Breast epithelium (tissue), 3 donors: ENCODE measurements at regions not wholly inside any gene's neighbourhood (a gene's known extent, or its start where the extent isn't known, plus 50 kb on each side); places are given as distances from the start of the nearest gene placed in this dataset.

Experiments used
- POLR2A ChIP-seq: fragments of 450-650 bp; IDR thresholded peaks from one replicate; pipeline ENCODE4 v1.6.1; 2016; ENCODE audit warnings: antibody characterized with exemption, mild to moderate bottlenecking, moderate library complexity
- TF ChIP-seq, protein P1 (sequence below), 3 donors: fragments of 450-650 bp; IDR thresholded peaks; one replicate each; pipeline ENCODE4 v1.5.1; 2016 to 2017; ENCODE audit warnings: antibody characterized with exemption in 3 of 3, mild to moderate bottlenecking in 3 of 3, moderate library complexity in 3 of 3

DNA sequence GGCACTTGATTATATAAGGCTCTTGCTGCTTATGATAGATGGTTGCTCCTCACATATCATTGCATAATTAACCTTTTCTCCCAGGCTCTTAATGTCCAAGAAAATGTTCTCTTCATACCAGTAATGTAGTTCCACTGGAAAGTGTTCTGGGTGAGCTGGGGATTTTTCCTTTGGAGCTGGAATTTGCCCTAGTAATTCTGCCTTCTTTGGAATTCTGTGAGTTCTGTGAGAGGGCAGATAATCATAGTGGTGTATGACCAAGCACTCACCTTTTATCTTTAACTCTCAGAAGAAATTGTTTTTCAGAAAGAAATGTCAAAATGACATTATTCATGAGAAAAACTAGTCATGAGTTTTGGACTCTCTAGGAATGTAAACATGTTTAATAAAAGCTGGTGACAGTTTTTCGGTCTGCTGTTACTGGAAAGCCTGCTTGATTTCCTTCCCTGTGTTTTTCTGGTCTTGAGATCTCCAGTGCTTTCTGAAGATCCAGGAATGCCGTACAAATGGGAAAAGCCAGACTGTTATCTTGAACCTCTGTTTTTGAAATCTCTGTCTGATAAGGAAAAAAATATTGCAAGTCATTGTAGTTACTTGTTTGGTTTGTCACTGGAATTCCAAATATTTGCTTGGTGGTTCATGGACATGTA is 148.3 kb upstream of the PRPS1L1 start:
- TF ChIP-seq, protein P1, sequence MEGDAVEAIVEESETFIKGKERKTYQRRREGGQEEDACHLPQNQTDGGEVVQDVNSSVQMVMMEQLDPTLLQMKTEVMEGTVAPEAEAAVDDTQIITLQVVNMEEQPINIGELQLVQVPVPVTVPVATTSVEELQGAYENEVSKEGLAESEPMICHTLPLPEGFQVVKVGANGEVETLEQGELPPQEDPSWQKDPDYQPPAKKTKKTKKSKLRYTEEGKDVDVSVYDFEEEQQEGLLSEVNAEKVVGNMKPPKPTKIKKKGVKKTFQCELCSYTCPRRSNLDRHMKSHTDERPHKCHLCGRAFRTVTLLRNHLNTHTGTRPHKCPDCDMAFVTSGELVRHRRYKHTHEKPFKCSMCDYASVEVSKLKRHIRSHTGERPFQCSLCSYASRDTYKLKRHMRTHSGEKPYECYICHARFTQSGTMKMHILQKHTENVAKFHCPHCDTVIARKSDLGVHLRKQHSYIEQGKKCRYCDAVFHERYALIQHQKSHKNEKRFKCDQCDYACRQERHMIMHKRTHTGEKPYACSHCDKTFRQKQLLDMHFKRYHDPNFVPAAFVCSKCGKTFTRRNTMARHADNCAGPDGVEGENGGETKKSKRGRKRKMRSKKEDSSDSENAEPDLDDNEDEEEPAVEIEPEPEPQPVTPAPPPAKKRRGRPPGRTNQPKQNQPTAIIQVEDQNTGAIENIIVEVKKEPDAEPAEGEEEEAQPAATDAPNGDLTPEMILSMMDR (IDR thresholded peaks at IDR 0.05) = no peak
- TF ChIP-seq POLR2A = no peak
